H9 (cell line): ENCODE measurements at regions not wholly inside any gene's neighbourhood (a gene's known extent, or its start where the extent isn't known, plus 50 kb on each side); places are given as distances from the start of the nearest gene placed in this dataset.

Source experiments
- DNase-seq: peaks from one replicate; pipeline ENCODE4 v3.0.0-alpha.2; 2017
- H2AFZ ChIP-seq: one replicate; pipeline ENCODE4 v1.6.1; 2013; ENCODE audit warnings: mild to moderate bottlenecking, low read length, control low read depth, moderate library complexity
- H2AK5ac ChIP-seq: 2 replicates; pipeline ENCODE4 v1.6.1; 2013; ENCODE audit warnings: low read length, control low read depth, mixed read lengths; ENCODE audit not compliant: insufficient read length
- H2BK120ac ChIP-seq: one replicate; pipeline ENCODE4 v1.6.1; 2013; ENCODE audit warnings: low read depth, mild to moderate bottlenecking, low read length, control low read depth, inconsistent platforms; ENCODE audit not compliant: poor library complexity, severe bottlenecking
- H2BK12ac ChIP-seq: 2 replicates; pipeline ENCODE4 v1.6.1; 2013; ENCODE audit warnings: low read length, control low read depth, mixed read lengths, low read depth; ENCODE audit not compliant: insufficient read length
- H2BK15ac ChIP-seq: 2 replicates; pipeline ENCODE4 v1.6.1; 2013; ENCODE audit warnings: low read depth, low read length, control low read depth
- H2BK20ac ChIP-seq: one replicate; pipeline ENCODE4 v1.6.1; 2013; ENCODE audit warnings: low read depth, mild to moderate bottlenecking, low read length, control low read depth, inconsistent platforms; ENCODE audit not compliant: poor library complexity, severe bottlenecking
- H2BK5ac ChIP-seq: 2 replicates; pipeline ENCODE4 v1.6.1; 2013; ENCODE audit warnings: low read length, control low read depth, mixed read lengths; ENCODE audit not compliant: insufficient read length
- H3K14ac ChIP-seq: 2 replicates; pipeline ENCODE4 v1.6.1; 2013; ENCODE audit warnings: low read length, control low read depth; ENCODE audit not compliant: insufficient read depth
- H3K18ac ChIP-seq: 2 replicates; pipeline ENCODE4 v1.6.1; 2013; ENCODE audit warnings: low read depth, mild to moderate bottlenecking, mixed read lengths, low read length, control low read depth; ENCODE audit not compliant: insufficient read length
- H3K23ac ChIP-seq: 2 replicates; pipeline ENCODE4 v1.6.1; 2013; ENCODE audit warnings: low read length, control low read depth, mixed read lengths, low read depth; ENCODE audit not compliant: insufficient read length
- H3K23me2 ChIP-seq: 2 replicates; pipeline ENCODE4 v1.6.1; 2013; ENCODE audit warnings: low read depth, mild to moderate bottlenecking, mixed read lengths, low read length, control low read depth; ENCODE audit not compliant: insufficient read length, poor library complexity, severe bottlenecking
- H3K27ac ChIP-seq: 2 replicates; pipeline ENCODE4 v1.5.1; 2013; ENCODE audit warnings: low read length, control low read depth, mixed read lengths, low read depth; ENCODE audit not compliant: insufficient read length
- H3K27me3 ChIP-seq: 2 replicates; pipeline ENCODE4 v1.6.1; 2013; ENCODE audit warnings: low read length, control low read depth, inconsistent platforms; ENCODE audit not compliant: insufficient read depth
- H3K4ac ChIP-seq: 2 replicates; pipeline ENCODE4 v1.6.1; 2013; ENCODE audit warnings: low read depth, mild to moderate bottlenecking, control low read depth, inconsistent platforms, low read length, moderate library complexity
- H3K4me1 ChIP-seq: 2 replicates; pipeline ENCODE4 v1.6.1; 2013; ENCODE audit warnings: low read length, control low read depth, inconsistent platforms; ENCODE audit not compliant: insufficient read depth
- H3K4me2 ChIP-seq: 2 replicates; pipeline ENCODE4 v1.6.1; 2013; ENCODE audit warnings: low read length, control low read depth, mixed read lengths; ENCODE audit not compliant: insufficient read length, insufficient read depth
- H3K56ac ChIP-seq: 2 replicates; pipeline ENCODE4 v1.6.1; 2013; ENCODE audit warnings: low read depth, mild to moderate bottlenecking, mixed read lengths, low read length, control low read depth; ENCODE audit not compliant: insufficient read length
- H3K79me1 ChIP-seq: 2 replicates; pipeline ENCODE4 v1.6.1; 2013; ENCODE audit warnings: low read depth, mild to moderate bottlenecking, moderate library complexity, low read length, control low read depth, inconsistent platforms; ENCODE audit not compliant: insufficient read depth, poor library complexity, severe bottlenecking
- H3K79me2 ChIP-seq: 2 replicates; pipeline ENCODE4 v1.6.1; 2013; ENCODE audit warnings: low read length, control low read depth, inconsistent platforms; ENCODE audit not compliant: insufficient read depth
- H3K9ac ChIP-seq: 2 replicates; pipeline ENCODE4 v1.6.1; 2013; ENCODE audit warnings: low read length, control low read depth, mixed read lengths; ENCODE audit not compliant: insufficient read length; ENCODE audit errors: extremely low read depth
- H3K9me3 ChIP-seq: one replicate; pipeline ENCODE4 v1.6.1; 2013; ENCODE audit warnings: low read depth, low read length, inconsistent platforms; ENCODE audit not compliant: control insufficient read depth
- H3T11ph ChIP-seq: one replicate; pipeline ENCODE4 v1.6.1; 2013; ENCODE audit warnings: mild to moderate bottlenecking, low read length, control low read depth, inconsistent platforms
- H4K20me1 ChIP-seq: one replicate; pipeline ENCODE4 v1.6.1; 2013; ENCODE audit not compliant: control insufficient read depth, insufficient read length, insufficient read depth
- H4K5ac ChIP-seq: 2 replicates; pipeline ENCODE4 v1.6.1; 2013; ENCODE audit warnings: low read depth, mild to moderate bottlenecking, mixed read lengths, low read length, control low read depth; ENCODE audit not compliant: insufficient read length
- H4K8ac ChIP-seq: replicated peaks from 2 replicates; pipeline ENCODE4 v1.6.1; 2013; ENCODE audit warnings: low read length, control low read depth, mixed read lengths, low read depth; ENCODE audit not compliant: insufficient read length
- H4K91ac ChIP-seq: 2 replicates; pipeline ENCODE4 v1.6.1; 2013; ENCODE audit warnings: low read depth, mild to moderate bottlenecking, moderate library complexity, mixed read lengths, low read length, control low read depth; ENCODE audit not compliant: insufficient read length
- H3K27ac Mint-ChIP-seq, 3 experiments: 2 replicates in 2 of 3; 3 replicates in 1 of 3; pipeline ENCODE4 v1.8.0; 2020 to 2021; ENCODE audit warnings: mixed read lengths in 3 of 3, mild to moderate bottlenecking in 1 of 3, moderate library complexity in 1 of 3
- H3K27me3 Mint-ChIP-seq: 2 replicates; pipeline ENCODE4 v1.8.0; 2021; ENCODE audit warnings: low read depth, mild to moderate bottlenecking, moderate library complexity, mixed read lengths
- H3K36me3 Mint-ChIP-seq, 3 experiments: 2 replicates in 2 of 3; 3 replicates in 1 of 3; pipeline ENCODE4 v1.8.0; 2020 to 2021; ENCODE audit warnings: low read depth in 3 of 3, mixed read lengths in 3 of 3; ENCODE audit not compliant: insufficient read depth in 1 of 3
- H3K4me1 Mint-ChIP-seq, 2 experiments: 2 replicates each; pipeline ENCODE4 v1.8.0; 2020; ENCODE audit warnings: mixed read lengths in 2 of 2
- H3K4me3 Mint-ChIP-seq, 2 experiments: 2 replicates in 1 of 2; 3 replicates in 1 of 2; pipeline ENCODE4 v1.8.0; 2020 to 2021; ENCODE audit warnings: mild to moderate bottlenecking in 2 of 2, mixed read lengths in 2 of 2, moderate library complexity in 1 of 2
- H3K9me3 Mint-ChIP-seq, 2 experiments: 2 replicates in 1 of 2; 3 replicates in 1 of 2; pipeline ENCODE4 v1.8.0; 2020; ENCODE audit warnings: mild to moderate bottlenecking in 2 of 2, mixed read lengths in 2 of 2, moderate library complexity in 1 of 2
- WGBS: extraction: QIAGEN DNeasy Blood & Tissue Kit; methylation state at CpG from one replicate; pipeline ENCODE4 v1.1.7; 2013; ENCODE audit warnings: missing lambda C conversion rate, low lambda C conversion rate, mixed read lengths; ENCODE audit not compliant: insufficient read length; ENCODE audit errors: extremely low coverage; 5-methylcytosine and 5-hydroxymethylcytosine counted together
- TF ChIP-seq, protein P1 (sequence below): fragments of 200-600 bp; sonication (generic); conservative IDR thresholded peaks from 3 replicates; pipeline ENCODE4 v1.8.0; 2021; ENCODE audit warnings: antibody characterized with exemption, mild to moderate bottlenecking

- Histone ChIP-seq H3K18ac (no peak overlapping the region), H4K8ac (no peak overlapping the region), H3K9ac (no peak overlapping the region), H3K27me3 (no peaks in the 10 kb centered on the region), H3K23ac (no peak overlapping the region), H3K4ac (no peak overlapping the region), H3K14ac (no peak overlapping the region), H3K79me1 (no peaks in the 10 kb centered on the region), H4K20me1 (no peaks in the 10 kb centered on the region), H2BK15ac (no peak overlapping the region), H2AK5ac (no peak overlapping the region), H4K91ac (no peak overlapping the region), H2BK120ac (no peak overlapping the region), H2BK5ac (no peak overlapping the region), H3K4me1 (no peaks in the 10 kb centered on the region), H3T11ph (no peak overlapping the region), H4K5ac (no peak overlapping the region), H2BK20ac (no peak overlapping the region), H3K4me2 (no peak overlapping the region), H2AFZ (no peak overlapping the region), H3K27ac (no peak overlapping the region), H3K23me2 (no peaks in the 10 kb centered on the region), H3K56ac (no peak overlapping the region), H3K9me3 (no peaks in the 10 kb centered on the region), H3K79me2 (no peaks in the 10 kb centered on the region), H2BK12ac (no peak overlapping the region)
- DNase-seq: no peak
- Mint-ChIP-seq H3K27ac (no peak overlapping the region), H3K27me3 (peaks cover 4% of the 10 kb centered on the region), H3K4me1 (peaks cover 3% of the 10 kb centered on the region in 2 experiments; a peak in 2 of 4 replicates), H3K9me3 (peaks cover 3 to 6% of the 10 kb centered on the region in 2 experiments; a peak in 1 of 5 replicates), H3K4me3 (no peak overlapping the region), H3K36me3 (peaks cover 0 to 5% (median 1%) of the 10 kb centered on the region in 3 experiments; a peak in 1 of 7 replicates)
- TF ChIP-seq, protein P1, sequence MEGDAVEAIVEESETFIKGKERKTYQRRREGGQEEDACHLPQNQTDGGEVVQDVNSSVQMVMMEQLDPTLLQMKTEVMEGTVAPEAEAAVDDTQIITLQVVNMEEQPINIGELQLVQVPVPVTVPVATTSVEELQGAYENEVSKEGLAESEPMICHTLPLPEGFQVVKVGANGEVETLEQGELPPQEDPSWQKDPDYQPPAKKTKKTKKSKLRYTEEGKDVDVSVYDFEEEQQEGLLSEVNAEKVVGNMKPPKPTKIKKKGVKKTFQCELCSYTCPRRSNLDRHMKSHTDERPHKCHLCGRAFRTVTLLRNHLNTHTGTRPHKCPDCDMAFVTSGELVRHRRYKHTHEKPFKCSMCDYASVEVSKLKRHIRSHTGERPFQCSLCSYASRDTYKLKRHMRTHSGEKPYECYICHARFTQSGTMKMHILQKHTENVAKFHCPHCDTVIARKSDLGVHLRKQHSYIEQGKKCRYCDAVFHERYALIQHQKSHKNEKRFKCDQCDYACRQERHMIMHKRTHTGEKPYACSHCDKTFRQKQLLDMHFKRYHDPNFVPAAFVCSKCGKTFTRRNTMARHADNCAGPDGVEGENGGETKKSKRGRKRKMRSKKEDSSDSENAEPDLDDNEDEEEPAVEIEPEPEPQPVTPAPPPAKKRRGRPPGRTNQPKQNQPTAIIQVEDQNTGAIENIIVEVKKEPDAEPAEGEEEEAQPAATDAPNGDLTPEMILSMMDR: no peak
- WGBS: no CpG with 5 or more reads among the region's 4 CpGs
These were observed 257.9 kb upstream of the RBFOX1 start for GRCh38 chr16:7074715-7075114.
